ENCODE measurements at regions not wholly inside any gene's neighbourhood (a gene's known extent, or its start where the extent isn't known, plus 50 kb on each side); places are given as distances from the start of the nearest gene placed in this dataset.
"Not testable (repeated sequence)": the region's sequence is repeated elsewhere in the genome, so short reads cannot be mapped to it uniquely, and the experiment has no call there.

- DNase-seq; H3K9me3 ChIP-seq; H2AFZ ChIP-seq (ENCODE audit: low read depth); H3F3A ChIP-seq (replicated peaks; ENCODE audit: insufficient read depth); POLR2A ChIA-PET; H3K4me3 ChIP-seq (ENCODE audit: low read depth in 2 of 2, low read length in 1 of 2); H3K9ac ChIP-seq; CTCF ChIA-PET; H3K36me3 ChIP-seq (replicated peaks in 1 of 2; ENCODE audit: control insufficient read depth in 1 of 2, insufficient read depth in 2 of 2, low read length in 1 of 2); H3K4me1 ChIP-seq (ENCODE audit: control insufficient read depth in 1 of 2, insufficient read depth in 2 of 2, low read depth in 1 of 2, low read length in 1 of 2); H3K27me3 ChIP-seq (ENCODE audit: insufficient read depth); H3K9me2 ChIP-seq; H3K79me2 ChIP-seq (ENCODE audit: insufficient read depth); H3K27ac ChIP-seq (ENCODE audit: low read depth in 2 of 2, low read length in 1 of 2); H4K20me1 ChIP-seq (ENCODE audit: insufficient read depth); H3K4me2 ChIP-seq: not testable (repeated sequence)
- 47% methylated on average over 2 of the region's 7 CpGs for WGBS (ENCODE audit: low lambda C conversion rate)
Measured at GRCh38 chr13:52210564-52211415, 51.4 kb upstream of the NEK3 start.
